ENCODE measurements at regions not wholly inside any gene's neighbourhood (a gene's known extent, or its start where the extent isn't known, plus 50 kb on each side); places are given as distances from the start of the nearest gene placed in this dataset.

GRCh38 chr13:31627097-31627845 lies 112.1 kb upstream of the RXFP2 start:
- no peak for TF ChIP-seq CTCF (IDR thresholded peaks at IDR 0.05 in 2 of 3, conservative IDR thresholded peaks at IDR 0.05 in 1 of 3; ENCODE audit: borderline replicate concordance in 1 of 3, insufficient read depth in 1 of 3, low read depth in 2 of 3, low read length in 2 of 3)
- TF ChIP-seq RAD21 (IDR thresholded peaks at IDR 0.05; ENCODE audit: low read depth): no peak
- no peak for TF ChIP-seq POLR2A (IDR thresholded peaks at IDR 0.05; ENCODE audit: borderline replicate concordance, extremely low read depth, insufficient read depth, insufficient read length)
- TF ChIP-seq FOSL1 (IDR thresholded peaks at IDR 0.05; ENCODE audit: low read depth): no peak
- TF ChIP-seq EZH2phosphoT487 (IDR thresholded peaks at IDR 0.05; ENCODE audit: borderline replicate concordance): no peak
- TF ChIP-seq EZH2 (IDR thresholded peaks at IDR 0.05): no peak
- TF ChIP-seq POLR2AphosphoS5 (IDR thresholded peaks at IDR 0.05; ENCODE audit: low read depth, low read length): no peak
- no peak for TF ChIP-seq EGR1 (IDR thresholded peaks at IDR 0.05; ENCODE audit: low read depth)
- TF ChIP-seq ZNF274 (IDR thresholded peaks at IDR 0.05; ENCODE audit: low read depth, low read length): no peak
- TF ChIP-seq ELF1 (IDR thresholded peaks at IDR 0.05; ENCODE audit: borderline replicate concordance, low read depth): no peak
- no peak for TF ChIP-seq CBX3 (IDR thresholded peaks at IDR 0.05; ENCODE audit: low read depth)
- TF ChIP-seq REST (IDR thresholded peaks at IDR 0.05; ENCODE audit: low read depth): no peak
